GM21447 (cell line): ENCODE measurements at regions not wholly inside any gene's neighbourhood (a gene's known extent, or its start where the extent isn't known, plus 50 kb on each side); places are given as distances from the start of the nearest gene placed in this dataset.

ENCODE experiments used
- ATAC-seq: cut with Tn5 transposase; IDR thresholded peaks from one replicate; pipeline ENCODE4 v1.9.1; 2021; ENCODE audit not compliant: unreplicated experiment

DNA sequence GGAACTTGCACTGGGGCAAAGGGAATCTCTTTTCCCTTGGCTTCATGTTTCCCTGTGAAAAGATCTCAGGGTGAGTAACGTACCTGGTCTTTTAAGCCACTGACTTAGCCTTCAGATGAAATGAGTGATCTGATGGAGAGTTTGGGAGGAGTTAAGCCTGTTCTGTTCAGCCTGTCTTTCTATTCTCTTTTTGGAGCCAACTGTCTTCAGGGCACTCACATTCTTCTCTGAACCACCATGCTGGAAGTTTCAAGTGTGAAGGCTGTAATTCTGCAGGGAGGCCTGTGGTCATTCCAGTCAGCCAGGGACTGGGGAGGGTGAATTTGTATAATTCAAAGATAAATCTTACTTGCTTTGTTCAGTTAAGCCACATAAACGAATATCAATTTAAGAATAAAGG is 722.2 kb upstream of the SEMA6A start:
- no peak for ATAC-seq

DNA sequence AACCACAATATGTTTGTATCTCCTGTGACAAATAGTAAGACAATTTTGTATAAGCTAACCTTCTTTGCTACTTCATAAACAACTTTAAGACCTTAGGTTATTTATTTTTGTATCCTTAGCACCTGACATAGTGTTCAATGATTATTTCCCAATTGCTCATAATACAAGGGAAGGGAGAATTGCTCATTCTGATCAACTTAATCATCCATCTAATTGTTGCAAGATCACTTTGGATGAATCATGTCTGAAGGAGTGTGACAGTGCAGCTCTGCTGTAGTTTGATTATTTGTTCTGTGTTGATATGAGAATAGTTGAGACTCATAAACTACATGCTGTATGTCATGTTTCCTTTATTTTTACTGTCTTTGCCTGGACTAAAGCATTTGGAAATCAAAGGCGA is 721.3 kb upstream of the SEMA6A start:
- ATAC-seq: no peak

DNA sequence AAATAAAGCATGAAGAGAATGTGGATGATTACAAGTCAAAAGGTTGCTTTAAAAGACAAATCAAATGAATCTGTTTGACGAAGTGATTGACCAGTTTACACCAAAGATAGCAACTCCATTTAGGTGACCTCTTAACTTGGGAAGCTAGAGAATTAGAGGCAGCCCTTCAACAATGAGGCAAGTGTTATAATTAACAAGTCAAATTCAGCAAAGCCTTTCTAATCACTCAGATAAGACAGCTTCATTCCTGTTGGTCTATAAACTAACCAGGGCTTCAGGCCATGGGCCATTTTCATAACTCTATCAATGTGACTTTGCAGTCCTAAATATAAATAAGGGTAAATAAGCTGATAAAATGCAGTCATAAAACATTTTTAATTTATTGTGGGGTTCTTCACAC is 712.2 kb upstream of the SEMA6A start:
- no peak for ATAC-seq

DNA sequence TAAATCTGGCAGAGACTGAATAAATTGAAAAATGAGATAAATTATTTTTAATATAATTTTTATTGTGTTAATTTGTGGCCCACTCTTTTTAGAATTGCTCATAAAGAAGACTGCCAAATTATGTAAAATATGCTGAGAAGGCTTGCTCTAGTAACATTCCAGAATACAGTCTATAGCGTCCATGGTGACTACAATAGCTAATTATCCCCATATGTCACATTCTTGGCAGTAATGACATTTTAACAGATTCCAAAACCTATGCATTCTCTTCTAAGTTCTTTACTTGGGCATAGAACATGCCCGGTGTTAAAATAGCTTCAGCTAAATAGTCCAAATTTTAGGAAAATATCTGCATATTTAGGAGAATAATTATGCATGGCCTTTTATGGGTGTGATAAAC is 697.0 kb upstream of the SEMA6A start:
- ATAC-seq: no peak

DNA sequence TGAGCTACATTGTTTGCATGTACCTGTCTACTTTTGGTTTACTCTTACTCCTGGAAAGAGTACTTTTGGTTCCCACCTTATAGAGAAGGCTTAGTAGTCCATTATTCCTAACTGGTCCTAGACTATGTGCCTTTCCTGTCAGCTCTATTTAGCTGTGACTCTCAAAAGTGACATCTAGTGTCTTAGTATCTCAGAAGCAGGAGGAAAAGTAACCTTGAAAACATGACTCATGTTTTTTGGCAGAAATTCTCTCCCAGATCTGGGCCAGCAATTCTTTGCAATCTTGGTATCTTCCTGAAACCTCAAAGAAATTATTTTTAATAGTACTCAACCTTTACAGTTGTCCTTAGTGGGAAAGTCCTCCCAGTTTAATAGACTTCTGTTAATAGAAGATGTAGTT is 691.7 kb upstream of the SEMA6A start:
- ATAC-seq: no peak

DNA sequence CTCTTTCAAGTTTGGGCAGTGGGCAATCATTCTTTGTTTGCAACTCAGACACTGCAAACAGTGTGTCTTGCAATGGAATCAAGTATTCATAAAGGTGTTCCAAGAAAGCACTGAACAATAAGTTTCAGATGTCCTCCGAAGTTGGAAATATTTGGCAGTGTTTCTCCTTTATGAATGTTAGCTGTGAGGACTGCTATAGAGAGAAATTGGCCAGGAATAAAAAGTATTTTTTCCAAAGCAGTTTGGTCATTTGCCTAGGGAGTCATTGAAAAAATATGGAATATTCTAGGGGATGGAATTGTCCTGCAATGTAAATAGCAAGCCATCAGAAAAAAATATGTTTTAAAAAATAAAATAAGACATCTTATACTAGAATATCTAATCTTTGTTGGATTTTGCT is 688.6 kb upstream of the SEMA6A start:
- ATAC-seq: no peak

DNA sequence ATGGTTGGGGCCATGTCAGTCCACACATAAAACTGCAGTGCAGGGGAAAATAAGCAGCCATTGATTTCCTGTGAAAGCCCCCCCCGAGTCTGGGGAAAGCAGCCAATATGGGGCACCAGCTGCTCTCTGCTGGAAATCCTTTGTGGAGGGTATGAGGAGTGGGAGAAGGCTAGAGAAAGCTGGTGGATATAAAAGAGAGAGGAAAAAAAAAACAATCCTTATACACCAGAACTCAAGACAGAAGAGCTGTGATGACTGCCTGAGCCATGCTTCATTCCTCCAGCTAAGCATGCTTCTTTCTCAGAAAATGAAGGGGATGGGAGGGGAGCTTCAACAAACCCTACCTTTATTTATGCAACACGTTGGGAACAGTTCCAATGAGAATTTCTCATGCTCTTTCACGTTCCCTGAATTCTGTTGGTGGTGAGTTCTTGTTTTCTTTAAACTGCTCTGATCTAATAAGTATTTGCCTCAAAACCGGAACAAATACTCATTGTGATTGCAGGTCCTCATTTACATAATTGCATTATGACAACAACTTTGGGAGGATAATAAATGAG is 688.0 kb upstream of the SEMA6A start:
- ATAC-seq: no peak

DNA sequence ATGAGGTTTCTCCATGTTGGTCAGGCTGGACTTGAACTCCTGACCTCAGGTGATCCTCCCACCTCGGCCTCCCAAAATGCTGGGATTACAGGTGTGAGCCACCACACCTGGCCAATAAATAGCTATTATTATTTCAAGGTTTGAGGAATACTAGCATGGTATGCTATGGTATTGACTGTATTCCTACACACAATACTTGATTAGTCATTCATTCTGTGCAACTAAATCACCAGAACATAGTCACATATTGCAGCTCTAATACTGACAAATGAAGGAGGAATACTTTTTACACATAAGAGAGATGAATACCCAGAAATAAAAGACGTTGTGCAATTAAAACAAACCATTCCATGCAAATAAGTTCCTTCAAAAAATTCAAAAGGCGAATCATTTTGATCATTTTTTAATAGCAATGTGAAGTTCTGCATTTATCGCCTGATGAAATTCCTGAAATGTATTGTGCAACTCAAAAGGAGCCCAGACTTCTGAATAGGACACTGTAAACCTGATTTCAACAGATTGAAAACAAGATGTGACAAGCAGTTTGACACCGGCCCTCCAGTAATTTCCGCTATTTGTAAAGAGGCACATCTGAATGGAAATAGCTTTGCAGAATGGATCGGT is 687.4 kb upstream of the SEMA6A start:
- no peak for ATAC-seq

DNA sequence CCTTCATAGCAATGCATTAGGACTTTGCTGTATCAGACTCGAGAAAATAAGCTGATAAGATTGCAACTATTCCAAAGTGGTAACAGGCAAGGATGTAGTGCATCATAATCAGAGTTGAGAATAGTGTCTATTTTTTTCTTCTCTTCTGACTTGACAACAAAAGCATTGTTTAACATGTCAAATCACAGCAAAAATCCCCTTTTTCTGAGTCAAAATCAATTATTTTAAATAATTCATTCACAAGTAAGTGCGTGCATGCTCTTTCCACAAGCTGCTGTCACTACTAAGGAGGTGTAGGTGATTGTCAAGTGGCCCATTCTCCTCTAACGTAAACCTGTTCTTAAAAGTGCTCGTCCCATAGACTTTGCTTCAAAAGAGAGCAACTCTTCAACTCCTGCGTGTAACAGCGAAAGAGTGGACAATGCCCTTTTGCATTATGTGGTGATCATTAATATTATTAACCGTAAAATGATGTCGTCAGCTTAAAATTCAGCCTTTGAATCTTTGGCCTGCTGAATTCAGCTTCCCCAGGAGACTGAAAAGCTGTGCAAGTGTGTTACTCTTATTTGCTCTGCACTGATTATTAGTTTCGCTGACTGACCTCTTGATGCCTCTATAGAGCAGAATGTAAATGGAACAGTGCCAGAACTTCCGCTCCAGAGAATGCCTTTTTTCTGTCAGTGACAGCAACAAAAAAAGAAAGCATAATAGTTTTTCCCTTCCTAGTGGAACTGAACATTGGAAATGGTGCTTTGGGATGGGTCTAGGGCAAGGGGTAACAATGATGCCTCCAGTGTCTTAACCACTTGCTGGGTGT is 680.8 kb upstream of the SEMA6A start:
- no peak for ATAC-seq

DNA sequence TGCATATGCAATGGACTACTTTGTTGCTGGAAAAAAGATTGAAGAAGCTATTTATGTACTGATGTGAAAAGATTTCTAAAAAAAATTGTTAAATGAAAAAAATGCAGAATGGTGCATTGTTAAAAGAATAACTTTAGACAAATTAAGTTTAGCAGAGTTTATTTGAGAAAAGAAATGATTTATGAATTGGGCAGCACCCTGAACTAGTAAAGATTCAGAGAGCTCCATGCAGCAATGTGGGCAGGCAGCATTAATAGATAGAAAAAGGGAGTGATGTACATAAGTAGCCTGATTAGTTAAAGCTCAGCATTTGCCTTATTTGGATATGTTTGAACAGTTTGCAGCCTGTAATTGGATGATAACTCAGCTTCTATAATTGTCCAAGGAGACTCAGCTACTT is 677.9 kb upstream of the SEMA6A start:
- no peak for ATAC-seq

DNA sequence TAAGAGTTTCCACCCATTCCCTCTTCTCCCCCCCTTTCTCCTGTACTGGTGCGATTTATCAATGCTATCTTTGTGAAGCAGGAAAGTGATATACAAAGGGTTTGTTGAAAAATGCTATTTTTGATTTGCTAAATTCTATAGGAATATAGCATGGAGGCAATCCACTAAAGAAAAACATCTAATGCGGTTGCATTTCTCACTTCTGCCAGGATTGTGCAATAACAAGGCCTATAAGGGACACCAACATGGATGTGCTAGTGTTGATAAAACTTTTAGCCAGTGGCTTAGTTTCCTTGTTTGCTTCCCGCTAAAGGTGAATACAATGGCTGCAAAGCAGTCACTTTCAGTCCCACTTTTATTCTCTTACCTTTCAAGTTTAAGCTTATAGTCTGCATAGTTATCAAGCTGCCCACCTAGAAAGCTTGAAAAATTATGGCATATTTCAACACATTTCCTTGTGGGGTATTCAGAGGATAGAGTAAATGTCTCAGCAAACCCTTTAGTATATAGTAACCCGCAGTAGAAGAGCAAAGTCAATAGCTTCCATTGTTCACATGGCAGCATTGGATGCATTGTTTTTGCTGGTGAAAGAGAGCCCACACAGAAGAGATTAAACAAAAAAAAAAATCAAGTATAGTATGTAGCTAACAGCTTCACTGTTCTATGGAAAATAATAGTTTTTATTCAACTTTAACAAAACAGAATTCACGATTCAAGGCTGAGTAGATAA is 674.6 kb upstream of the SEMA6A start:
- ATAC-seq: no peak

DNA sequence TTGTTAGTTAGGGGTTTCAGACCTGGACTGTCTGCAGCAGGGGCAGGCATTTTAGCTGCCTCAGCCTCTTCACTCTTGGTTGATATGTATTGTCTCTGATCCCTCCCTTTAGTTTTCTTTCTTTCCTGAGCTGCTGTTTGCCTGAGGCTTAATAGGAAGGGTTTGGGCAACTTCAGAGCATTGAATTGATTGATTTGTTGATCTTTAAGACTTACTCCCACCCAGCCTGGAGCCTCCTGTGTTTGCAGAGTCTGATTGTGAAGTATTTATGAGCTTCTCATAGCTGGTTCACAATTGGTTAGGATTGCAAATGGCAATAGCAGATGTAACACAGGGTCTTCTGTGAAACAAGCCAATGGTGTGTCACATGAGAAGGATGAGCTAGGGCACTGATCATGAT is 671.8 kb upstream of the SEMA6A start:
- ATAC-seq: no peak

DNA sequence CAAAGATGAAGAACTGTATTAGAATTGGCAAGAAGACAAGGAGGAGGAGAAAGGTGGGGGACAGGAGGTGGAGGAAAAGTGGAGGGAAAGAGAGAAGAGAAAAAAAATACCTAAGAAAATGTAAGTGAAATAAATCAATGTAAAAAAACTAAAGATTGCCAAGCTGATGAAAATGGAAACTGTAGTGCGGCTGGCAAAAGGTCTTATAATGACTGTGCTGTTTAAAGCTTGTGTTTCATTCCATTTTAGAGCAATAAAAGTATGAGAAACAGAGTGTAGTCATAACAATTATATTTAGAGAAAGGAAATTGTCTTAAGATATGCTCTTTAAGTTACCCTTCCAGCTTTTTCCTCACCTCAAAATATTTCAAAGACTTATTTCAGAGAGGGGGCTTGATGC is 670.5 kb upstream of the SEMA6A start:
- no peak for ATAC-seq

DNA sequence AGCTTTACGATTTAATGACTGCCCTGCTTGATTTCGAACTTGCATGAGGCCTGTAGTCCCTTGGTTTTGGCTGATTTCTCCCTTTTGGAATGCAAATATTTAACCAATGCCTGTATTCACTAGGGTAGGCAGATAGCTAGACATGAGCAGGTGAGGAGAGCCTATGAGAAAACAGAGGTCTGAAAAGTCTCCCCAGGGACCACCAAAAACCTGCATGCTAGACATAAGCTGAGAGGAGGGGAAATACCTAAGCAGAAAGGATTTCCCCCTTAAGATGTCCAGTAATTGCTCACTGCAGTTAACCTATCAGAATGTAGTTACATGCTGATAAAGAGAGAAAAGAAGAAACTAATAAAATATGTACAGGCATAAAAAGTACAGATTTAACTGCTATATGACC is 667.4 kb upstream of the SEMA6A start:
- no peak for ATAC-seq

DNA sequence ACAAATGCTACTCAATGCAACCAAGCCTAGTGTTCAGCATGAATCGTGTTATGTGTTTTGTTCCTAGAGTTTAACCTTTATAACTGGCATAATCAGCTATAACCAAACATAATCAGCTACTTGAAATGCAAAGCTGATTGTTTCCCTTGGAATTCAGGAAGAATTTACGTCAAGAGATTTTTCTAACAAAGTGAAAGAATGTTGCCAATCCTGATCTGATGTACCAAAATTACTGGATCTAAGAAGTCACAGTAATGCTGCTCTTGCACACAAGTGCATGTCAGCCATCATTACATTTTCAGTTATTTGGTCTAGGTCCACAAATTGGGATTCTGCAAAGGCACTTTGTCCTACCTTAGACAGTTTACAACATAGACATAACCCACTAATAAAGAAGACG is 662.3 kb upstream of the SEMA6A start:
- no peak for ATAC-seq

DNA sequence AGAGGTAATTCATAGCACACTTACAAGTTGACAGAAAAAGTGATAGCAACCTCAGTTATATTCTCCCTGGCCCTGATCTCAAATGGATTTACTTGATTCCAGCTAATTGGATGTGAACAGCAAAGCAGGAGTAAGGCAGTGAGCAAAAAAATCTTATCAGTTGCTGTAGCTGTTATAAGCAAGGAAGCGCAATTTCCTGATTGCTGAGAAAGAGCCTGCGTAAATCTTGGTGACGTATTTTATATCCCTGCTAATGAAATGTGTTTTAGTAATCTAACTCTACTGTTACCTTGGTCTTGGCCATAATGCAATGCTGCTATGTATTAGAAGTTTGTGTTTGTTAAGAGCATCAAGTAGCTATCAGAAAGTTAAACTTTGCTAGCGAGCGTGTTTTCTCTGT is 661.2 kb upstream of the SEMA6A start:
- ATAC-seq: no peak

DNA sequence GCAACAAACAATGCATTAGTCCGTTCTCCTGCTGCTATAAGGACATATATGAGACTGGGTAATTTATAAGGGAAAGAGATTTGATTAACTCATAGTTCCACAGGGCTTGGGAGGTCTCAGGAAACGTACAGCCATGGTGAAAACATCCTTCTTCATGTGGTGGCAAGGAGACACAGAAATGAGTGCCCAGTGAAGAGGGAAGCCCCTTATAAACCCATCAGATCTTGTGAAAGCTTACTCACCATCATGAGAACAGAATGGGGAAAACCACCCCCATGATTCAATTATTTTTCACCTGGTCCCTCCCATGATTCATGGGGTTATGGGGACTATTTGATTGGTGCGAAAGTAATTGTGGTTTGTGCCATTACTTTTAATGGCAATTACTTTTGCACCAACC is 655.8 kb upstream of the SEMA6A start:
- ATAC-seq: no peak

DNA sequence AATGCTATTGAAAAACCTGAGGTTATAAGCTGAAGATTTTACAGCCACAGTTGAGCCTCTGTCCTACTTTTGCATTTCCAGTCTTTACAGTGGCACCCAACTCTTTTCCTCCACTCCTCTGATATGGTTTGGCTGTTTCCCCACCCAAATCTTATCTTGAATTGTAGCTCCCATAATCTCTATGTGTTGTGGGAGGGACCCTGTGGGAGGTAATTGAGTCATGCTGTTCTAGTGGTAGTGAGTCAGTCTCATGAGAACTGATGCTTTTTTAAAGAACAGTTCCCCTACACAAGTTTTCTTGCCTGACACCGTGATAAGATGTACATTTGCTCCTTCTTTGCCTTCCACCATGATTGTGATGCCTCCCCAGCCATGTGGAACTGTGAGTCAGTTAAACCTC is 646.1 kb upstream of the SEMA6A start:
- no peak for ATAC-seq

DNA sequence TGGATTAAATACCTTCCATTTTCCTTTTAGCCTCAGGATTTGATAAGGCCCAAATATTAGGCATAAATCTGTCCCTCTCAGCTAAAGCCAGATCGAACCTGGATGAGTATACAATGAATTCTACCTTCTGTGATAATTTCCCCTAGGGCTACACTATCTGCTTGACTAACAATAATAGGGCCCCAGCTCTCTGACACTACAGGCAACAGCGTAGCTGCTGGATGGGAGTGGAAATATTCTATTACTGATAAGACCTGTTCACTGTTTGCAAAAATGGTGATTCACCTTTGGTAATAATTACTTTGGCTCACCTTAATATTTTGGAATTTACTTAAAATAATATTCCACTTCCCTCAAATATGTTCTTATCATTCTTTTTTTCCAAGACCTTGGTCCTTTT is 644.2 kb upstream of the SEMA6A start:
- no peak for ATAC-seq

DNA sequence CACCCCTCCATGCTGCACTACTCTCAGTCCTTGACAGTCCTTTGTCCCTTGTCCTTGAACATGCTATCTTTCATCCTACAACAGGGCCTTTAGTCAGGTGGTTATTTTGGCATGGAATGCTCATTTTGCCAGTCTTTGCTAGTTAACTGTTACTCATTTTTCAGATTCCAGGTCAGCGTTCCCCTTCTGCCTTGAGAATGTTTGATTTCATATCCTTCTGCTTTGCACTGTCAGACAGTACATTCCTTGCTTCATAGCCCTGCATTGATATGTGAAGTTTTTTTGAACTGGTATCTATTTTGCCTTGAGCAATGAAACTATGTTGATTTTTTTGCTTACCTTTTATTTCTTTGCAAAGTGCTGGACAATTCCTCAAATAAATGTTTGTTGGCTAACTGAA is 638.2 kb upstream of the SEMA6A start:
- ATAC-seq: no peak

DNA sequence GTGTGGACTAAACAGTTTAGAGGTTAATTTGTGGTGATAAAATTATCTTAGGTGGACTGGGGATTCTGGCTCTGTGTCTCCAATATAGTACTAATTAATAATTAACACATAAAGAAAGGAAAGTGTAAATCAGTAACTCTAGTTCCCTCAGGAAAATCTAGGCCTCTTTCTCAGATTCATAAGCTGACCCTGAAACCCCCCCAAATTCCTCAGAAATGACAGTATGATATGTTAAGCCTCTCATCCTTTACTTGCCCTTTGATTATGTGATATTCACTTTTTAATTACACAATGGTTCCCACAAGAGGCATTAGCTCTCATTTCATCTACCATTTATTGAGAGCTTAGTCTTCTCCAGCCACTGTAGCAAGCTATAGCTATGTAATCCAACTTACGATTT is 636.2 kb upstream of the SEMA6A start:
- no peak for ATAC-seq

DNA sequence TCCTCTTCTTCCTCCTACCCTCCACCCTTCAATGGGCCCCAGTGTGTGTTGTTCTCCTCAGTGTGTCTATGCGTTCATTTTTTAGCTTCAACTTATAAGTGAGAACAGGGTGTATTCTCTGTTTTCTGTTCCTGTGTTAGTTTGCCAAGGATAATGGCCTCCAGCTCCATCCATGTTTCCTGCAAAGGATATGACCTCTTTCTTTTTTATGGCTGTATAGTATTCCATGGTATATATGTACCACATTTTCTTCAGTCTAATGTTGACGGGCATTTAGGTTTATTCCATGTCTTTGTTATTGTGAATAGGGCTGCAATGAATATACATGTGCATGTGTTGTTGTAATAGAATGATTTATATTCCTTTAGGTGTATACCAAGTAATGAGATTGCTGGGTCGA is 634.9 kb upstream of the SEMA6A start:
- no peak for ATAC-seq
